ENCODE measurements at regions not wholly inside any gene's neighbourhood (a gene's known extent, or its start where the extent isn't known, plus 50 kb on each side); places are given as distances from the start of the nearest gene placed in this dataset.
A peak's percentile ranks its signal among the peaks of the same experiment; 100 is the strongest.

DNA sequence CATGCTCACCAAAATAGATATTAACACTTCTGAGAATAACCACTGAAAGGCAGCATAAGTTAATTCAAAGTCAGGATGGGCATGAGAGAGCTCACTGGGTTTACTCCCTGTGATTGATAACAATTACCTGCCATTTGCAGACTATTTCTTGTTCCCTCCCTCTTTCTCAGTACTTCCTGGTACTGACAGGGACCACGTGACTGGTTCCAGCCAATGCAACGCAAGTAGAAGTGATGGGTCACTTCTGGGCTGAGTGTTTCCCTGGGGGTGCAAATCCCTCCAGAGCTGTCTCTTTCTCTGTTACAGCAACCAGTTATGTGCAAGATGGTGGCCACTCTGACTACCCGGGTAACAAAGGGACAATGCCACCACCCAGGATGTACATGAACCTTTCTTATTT, 118.8 kb downstream of the EFNB2 start:
- Histone ChIP-seq H3K27ac (ENCODE audit: low read depth, low read length) (no peak overlapping the region), H3K27me3 (ENCODE audit: insufficient read depth, low read length) (no peaks in the 10 kb centered on the region), H2AFZ (ENCODE audit: low read length) (no peak overlapping the region), H3K79me2 (ENCODE audit: insufficient read depth, low read length) (no peaks in the 10 kb centered on the region), H3K4me3 (ENCODE audit: insufficient read depth, low read length) (no peak overlapping the region), H3K4me2 (ENCODE audit: insufficient read depth, low read length) (no peak overlapping the region), H3K9me3 (ENCODE audit: low read depth, low read length) (no peaks in the 10 kb centered on the region), H3K4me1 (ENCODE audit: insufficient read depth, low read length) (peaks cover 10% of the 10 kb centered on the region), H3K36me3 (ENCODE audit: insufficient read depth, low read length) (no peaks in the 10 kb centered on the region), H4K20me1 (ENCODE audit: insufficient read depth, low read length) (no peaks in the 10 kb centered on the region)
- TF ChIP-seq, protein P1, sequence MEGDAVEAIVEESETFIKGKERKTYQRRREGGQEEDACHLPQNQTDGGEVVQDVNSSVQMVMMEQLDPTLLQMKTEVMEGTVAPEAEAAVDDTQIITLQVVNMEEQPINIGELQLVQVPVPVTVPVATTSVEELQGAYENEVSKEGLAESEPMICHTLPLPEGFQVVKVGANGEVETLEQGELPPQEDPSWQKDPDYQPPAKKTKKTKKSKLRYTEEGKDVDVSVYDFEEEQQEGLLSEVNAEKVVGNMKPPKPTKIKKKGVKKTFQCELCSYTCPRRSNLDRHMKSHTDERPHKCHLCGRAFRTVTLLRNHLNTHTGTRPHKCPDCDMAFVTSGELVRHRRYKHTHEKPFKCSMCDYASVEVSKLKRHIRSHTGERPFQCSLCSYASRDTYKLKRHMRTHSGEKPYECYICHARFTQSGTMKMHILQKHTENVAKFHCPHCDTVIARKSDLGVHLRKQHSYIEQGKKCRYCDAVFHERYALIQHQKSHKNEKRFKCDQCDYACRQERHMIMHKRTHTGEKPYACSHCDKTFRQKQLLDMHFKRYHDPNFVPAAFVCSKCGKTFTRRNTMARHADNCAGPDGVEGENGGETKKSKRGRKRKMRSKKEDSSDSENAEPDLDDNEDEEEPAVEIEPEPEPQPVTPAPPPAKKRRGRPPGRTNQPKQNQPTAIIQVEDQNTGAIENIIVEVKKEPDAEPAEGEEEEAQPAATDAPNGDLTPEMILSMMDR (IDR thresholded peaks at IDR 0.05; ENCODE audit: extremely low read depth, low read depth, low read length) = no peak
- DNase-seq (ENCODE audit: insufficient read length, low spot score, missing footprints) = no peak

GRCh38 chr13:106415971-106416370, 119.5 kb downstream of the EFNB2 start:
- TF ChIP-seq, protein P1 (IDR thresholded peaks at IDR 0.05; ENCODE audit: extremely low read depth, low read depth, low read length) = no peak
- Histone ChIP-seq H3K27ac (ENCODE audit: low read depth, low read length) (no peak overlapping the region), H2AFZ (ENCODE audit: low read length) (no peak overlapping the region), H4K20me1 (ENCODE audit: insufficient read depth, low read length) (no peaks in the 10 kb centered on the region), H3K4me2 (ENCODE audit: insufficient read depth, low read length) (no peak overlapping the region), H3K4me1 (ENCODE audit: insufficient read depth, low read length) (peaks cover 10% of the 10 kb centered on the region), H3K36me3 (ENCODE audit: insufficient read depth, low read length) (no peaks in the 10 kb centered on the region), H3K4me3 (ENCODE audit: insufficient read depth, low read length) (no peak overlapping the region), H3K9me3 (ENCODE audit: low read depth, low read length) (no peaks in the 10 kb centered on the region), H3K27me3 (ENCODE audit: insufficient read depth, low read length) (no peaks in the 10 kb centered on the region), H3K79me2 (ENCODE audit: insufficient read depth, low read length) (no peaks in the 10 kb centered on the region)
- DNase-seq (ENCODE audit: insufficient read length, low spot score, missing footprints) = no peak

DNA sequence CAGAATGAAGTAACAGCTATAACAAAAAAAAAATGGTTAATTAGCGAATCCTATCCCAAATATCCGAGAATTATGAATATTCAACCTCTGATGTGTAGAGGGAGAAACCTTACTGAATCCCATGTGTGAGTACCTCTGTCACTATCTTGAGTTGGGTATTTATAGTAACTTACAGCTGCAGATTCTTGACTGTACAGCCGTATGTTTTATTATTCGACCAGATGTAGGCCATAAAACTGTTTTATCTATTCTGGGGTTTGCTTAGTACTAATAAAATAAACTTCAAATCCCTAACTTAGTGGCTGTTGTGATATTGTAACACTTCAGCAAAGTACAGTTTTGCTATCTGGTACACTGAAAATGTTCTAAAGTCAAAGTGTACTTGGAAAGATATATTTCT, 120.0 kb downstream of the EFNB2 start:
- H3K27me3 ChIP-seq (ENCODE audit: insufficient read depth, low read length) = no peaks in the 10 kb centered on the region
- no peak overlapping the region for H3K27ac ChIP-seq (ENCODE audit: low read depth, low read length)
- no peak overlapping the region for H2AFZ ChIP-seq (ENCODE audit: low read length)
- no peak overlapping the region for H3K4me2 ChIP-seq (ENCODE audit: insufficient read depth, low read length)
- H3K9me3 ChIP-seq (ENCODE audit: low read depth, low read length) = no peaks in the 10 kb centered on the region
- peaks cover 10% of the 10 kb centered on the region for H3K4me1 ChIP-seq (ENCODE audit: insufficient read depth, low read length)
- no peak overlapping the region for H3K4me3 ChIP-seq (ENCODE audit: insufficient read depth, low read length)
- H3K79me2 ChIP-seq (ENCODE audit: insufficient read depth, low read length) = no peaks in the 10 kb centered on the region
- TF ChIP-seq, protein P1 (IDR thresholded peaks at IDR 0.05; ENCODE audit: extremely low read depth, low read depth, low read length) = no peak
- peak; percentile 30 for DNase-seq (ENCODE audit: insufficient read length, low spot score, missing footprints)
- H3K36me3 ChIP-seq (ENCODE audit: insufficient read depth, low read length) = no peaks in the 10 kb centered on the region
- H4K20me1 ChIP-seq (ENCODE audit: insufficient read depth, low read length) = no peaks in the 10 kb centered on the region

DNA sequence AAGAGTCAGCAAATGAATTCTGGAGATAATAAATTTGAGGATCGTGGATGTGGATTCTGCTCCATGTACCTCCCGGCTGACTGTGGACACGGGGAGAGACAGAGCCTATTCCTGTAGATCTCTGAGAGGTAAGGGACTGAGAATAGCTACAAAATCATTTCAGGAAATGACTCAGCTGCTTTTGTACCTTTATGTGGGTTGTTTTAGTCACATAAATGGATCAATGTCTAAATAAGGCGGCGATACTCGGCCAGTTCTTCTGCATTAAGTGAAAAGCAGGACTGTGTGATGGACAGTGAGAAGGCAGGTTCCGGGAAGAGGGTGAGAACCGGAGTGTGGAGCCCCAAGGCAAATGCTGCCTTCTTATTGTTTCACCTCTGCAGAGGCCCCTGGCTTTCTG, 128.1 kb downstream of the EFNB2 start:
- no peak overlapping the region for H3K4me3 ChIP-seq (ENCODE audit: insufficient read depth, low read length)
- no peaks in the 10 kb centered on the region for H3K79me2 ChIP-seq (ENCODE audit: insufficient read depth, low read length)
- H2AFZ ChIP-seq (ENCODE audit: low read length) = no peak overlapping the region
- no peak overlapping the region for H3K27ac ChIP-seq (ENCODE audit: low read depth, low read length)
- TF ChIP-seq, protein P1 (IDR thresholded peaks at IDR 0.05; ENCODE audit: extremely low read depth, low read depth, low read length) = no peak
- H3K4me1 ChIP-seq (ENCODE audit: insufficient read depth, low read length) = no peaks in the 10 kb centered on the region
- H3K4me2 ChIP-seq (ENCODE audit: insufficient read depth, low read length) = no peak overlapping the region
- no peaks in the 10 kb centered on the region for H3K9me3 ChIP-seq (ENCODE audit: low read depth, low read length)
- no peaks in the 10 kb centered on the region for H4K20me1 ChIP-seq (ENCODE audit: insufficient read depth, low read length)
- no peaks in the 10 kb centered on the region for H3K36me3 ChIP-seq (ENCODE audit: insufficient read depth, low read length)
- DNase-seq (ENCODE audit: insufficient read length, low spot score, missing footprints) = no peak
- no peaks in the 10 kb centered on the region for H3K27me3 ChIP-seq (ENCODE audit: insufficient read depth, low read length)

All from osteoblast (primary cell).